ENCODE measurements at regions not wholly inside any gene's neighbourhood (a gene's known extent, or its start where the extent isn't known, plus 50 kb on each side); places are given as distances from the start of the nearest gene placed in this dataset.

GRCh38 chr4:187615972-187616371 lies 379.6 kb upstream of the ZFP42 start:
- TF ChIP-seq EP300 (IDR thresholded peaks at IDR 0.05; ENCODE audit: borderline replicate concordance) = no peak
- TF ChIP-seq MAX (IDR thresholded peaks at IDR 0.05) = no peak
- TF ChIP-seq USF1 (IDR thresholded peaks at IDR 0.05) = no peak
- no peak for TF ChIP-seq TAF1 (IDR thresholded peaks at IDR 0.05; ENCODE audit: low read depth)
- no peak for TF ChIP-seq YY1 (IDR thresholded peaks at IDR 0.05; ENCODE audit: low read depth)
- no peak for TF ChIP-seq FOXM1 (IDR thresholded peaks at IDR 0.05; ENCODE audit: borderline replicate concordance, low read depth)
- no peak for TF ChIP-seq ZBTB7A (IDR thresholded peaks at IDR 0.05; ENCODE audit: low read depth)
- no peak for TF ChIP-seq TEAD4 (IDR thresholded peaks at IDR 0.05)
- TF ChIP-seq TCF12 (IDR thresholded peaks at IDR 0.05; ENCODE audit: low read depth) = no peak

Data from Ishikawa (cell line).